ENCODE measurements at regions not wholly inside any gene's neighbourhood (a gene's known extent, or its start where the extent isn't known, plus 50 kb on each side); places are given as distances from the start of the nearest gene placed in this dataset.

DNA sequence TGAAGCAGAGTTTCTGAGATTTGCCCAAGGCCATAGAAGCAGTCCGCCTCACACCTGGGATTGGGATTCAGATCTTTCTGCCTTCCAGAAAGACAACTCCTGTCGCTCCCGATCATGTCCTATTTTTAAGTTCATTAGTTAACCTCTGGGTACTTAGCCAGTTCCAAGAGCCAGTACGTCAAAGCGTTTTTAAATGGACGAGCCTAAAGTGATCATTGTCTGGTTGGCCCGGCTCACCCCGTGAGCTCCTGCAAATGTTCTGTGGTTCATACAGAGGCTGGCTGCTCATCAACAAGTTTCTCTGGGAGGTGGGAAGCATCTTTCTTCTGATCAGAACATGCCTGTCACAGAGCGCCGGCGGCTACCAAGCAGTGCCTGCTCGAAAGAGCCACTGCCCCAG, 554.5 kb upstream of the WWC1 start:
- H3K4me3 ChIP-seq (ENCODE audit: low read depth, low read length), result no peak overlapping the region
- no peak for DNase-seq (ENCODE audit: low read depth)
- TF ChIP-seq CTCF (IDR thresholded peaks at IDR 0.05; ENCODE audit: low read depth, low read length, missing control alignments), result no peak

- TF ChIP-seq CTCF (IDR thresholded peaks at IDR 0.05; ENCODE audit: low read depth, low read length, missing control alignments), result no peak
- H3K4me3 ChIP-seq (ENCODE audit: low read depth, low read length), result no peak overlapping the region
- DNase-seq (ENCODE audit: low read depth), result no peak
Measured at GRCh38 chr5:167743695-167744464, 547.6 kb upstream of the WWC1 start.

GRCh38 chr5:167745868-167746267, 545.6 kb upstream of the WWC1 start:
- no peak for TF ChIP-seq CTCF (IDR thresholded peaks at IDR 0.05; ENCODE audit: low read depth, low read length, missing control alignments)

GRCh38 chr5:167750586-167750985, 540.9 kb upstream of the WWC1 start:
- TF ChIP-seq CTCF (IDR thresholded peaks at IDR 0.05; ENCODE audit: low read depth, low read length, missing control alignments), result no peak
- DNase-seq (ENCODE audit: low read depth), result no peak
- H3K4me3 ChIP-seq (ENCODE audit: low read depth, low read length), result no peak overlapping the region

More at GRCh38 chr5:167745868-167746267, 545.6 kb upstream of the WWC1 start:
- no peak overlapping the region for H3K4me3 ChIP-seq (ENCODE audit: low read depth, low read length)
- DNase-seq (ENCODE audit: low read depth), result no peak

GRCh38 chr5:167752936-167753335, 538.5 kb upstream of the WWC1 start:
- DNase-seq (ENCODE audit: low read depth), result no peak
- no peak overlapping the region for H3K4me3 ChIP-seq (ENCODE audit: low read depth, low read length)
- TF ChIP-seq CTCF (IDR thresholded peaks at IDR 0.05; ENCODE audit: low read depth, low read length, missing control alignments), result no peak

GRCh38 chr5:167753725-167754490, 537.5 kb upstream of the WWC1 start:
- no peak for TF ChIP-seq CTCF (IDR thresholded peaks at IDR 0.05; ENCODE audit: low read depth, low read length, missing control alignments)

More at GRCh38 chr5:167753725-167754490, 537.5 kb upstream of the WWC1 start:
- DNase-seq (ENCODE audit: low read depth), result no peak
- no peak overlapping the region for H3K4me3 ChIP-seq (ENCODE audit: low read depth, low read length)

All from GM12864 (cell line).